Astrocyte of the spinal cord (primary cell): ENCODE measurements at regions not wholly inside any gene's neighbourhood (a gene's known extent, or its start where the extent isn't known, plus 50 kb on each side); places are given as distances from the start of the nearest gene placed in this dataset.

Experiments used
- DNase-seq: peaks from one replicate; pipeline ENCODE4 v3.0.0; 2011; ENCODE audit warnings: low read depth, low spot score
- H3K4me3 ChIP-seq: 2 replicates; pipeline ENCODE4 v1.5.1; 2011; ENCODE audit warnings: low read depth, mild to moderate bottlenecking, low read length, moderate library complexity
- in situ Hi-C: cut with HindIII; loops from 2 replicates; pipeline ENCODE4 v1.10.0; 2017; ENCODE audit warnings: low sequenced_read_pairs
- TF ChIP-seq, protein P1 (sequence below): IDR thresholded peaks from 2 replicates; pipeline ENCODE4 v1.5.1; 2012; ENCODE audit warnings: low read depth, mild to moderate bottlenecking, low read length, inconsistent platforms

DNA sequence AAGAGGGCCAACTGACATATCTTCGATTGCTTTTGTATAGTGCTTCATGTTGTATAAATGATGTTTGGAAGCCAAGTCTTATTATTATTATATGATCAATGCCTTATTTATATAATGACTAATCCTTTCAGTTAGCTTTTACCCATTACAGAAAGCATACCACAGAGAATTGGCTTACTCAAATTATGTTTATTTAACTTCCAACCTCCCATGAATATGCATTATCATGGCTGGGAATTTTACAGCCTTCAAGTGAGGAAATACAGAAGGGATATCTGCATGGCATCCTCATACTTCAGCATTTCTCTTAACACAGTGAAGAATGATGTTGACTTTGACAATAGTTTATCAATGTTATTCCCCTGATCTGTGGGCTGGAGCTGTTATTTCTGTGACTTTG is 225.9 kb upstream of the GAP43 start:
- in situ Hi-C loops: no loop called here
- TF ChIP-seq, protein P1, sequence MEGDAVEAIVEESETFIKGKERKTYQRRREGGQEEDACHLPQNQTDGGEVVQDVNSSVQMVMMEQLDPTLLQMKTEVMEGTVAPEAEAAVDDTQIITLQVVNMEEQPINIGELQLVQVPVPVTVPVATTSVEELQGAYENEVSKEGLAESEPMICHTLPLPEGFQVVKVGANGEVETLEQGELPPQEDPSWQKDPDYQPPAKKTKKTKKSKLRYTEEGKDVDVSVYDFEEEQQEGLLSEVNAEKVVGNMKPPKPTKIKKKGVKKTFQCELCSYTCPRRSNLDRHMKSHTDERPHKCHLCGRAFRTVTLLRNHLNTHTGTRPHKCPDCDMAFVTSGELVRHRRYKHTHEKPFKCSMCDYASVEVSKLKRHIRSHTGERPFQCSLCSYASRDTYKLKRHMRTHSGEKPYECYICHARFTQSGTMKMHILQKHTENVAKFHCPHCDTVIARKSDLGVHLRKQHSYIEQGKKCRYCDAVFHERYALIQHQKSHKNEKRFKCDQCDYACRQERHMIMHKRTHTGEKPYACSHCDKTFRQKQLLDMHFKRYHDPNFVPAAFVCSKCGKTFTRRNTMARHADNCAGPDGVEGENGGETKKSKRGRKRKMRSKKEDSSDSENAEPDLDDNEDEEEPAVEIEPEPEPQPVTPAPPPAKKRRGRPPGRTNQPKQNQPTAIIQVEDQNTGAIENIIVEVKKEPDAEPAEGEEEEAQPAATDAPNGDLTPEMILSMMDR: no peak
- DNase-seq: peak; percentile 76
- no peak overlapping the region for H3K4me3 ChIP-seq

GRCh38 chr3:115398506-115398905 is 224.8 kb upstream of the GAP43 start:
- TF ChIP-seq, protein P1: no peak
- in situ Hi-C loops: no loop called here

GRCh38 chr3:115399750-115400149 is 223.6 kb upstream of the GAP43 start:
- no peak overlapping the region for H3K4me3 ChIP-seq
- no peak for DNase-seq
- in situ Hi-C loops: no loop called here
- TF ChIP-seq, protein P1: no peak

More at GRCh38 chr3:115398506-115398905, 224.8 kb upstream of the GAP43 start:
- no peak overlapping the region for H3K4me3 ChIP-seq
- DNase-seq: no peak

GRCh38 chr3:115401298-115401697 is 222.0 kb upstream of the GAP43 start:
- TF ChIP-seq, protein P1: no peak

DNA sequence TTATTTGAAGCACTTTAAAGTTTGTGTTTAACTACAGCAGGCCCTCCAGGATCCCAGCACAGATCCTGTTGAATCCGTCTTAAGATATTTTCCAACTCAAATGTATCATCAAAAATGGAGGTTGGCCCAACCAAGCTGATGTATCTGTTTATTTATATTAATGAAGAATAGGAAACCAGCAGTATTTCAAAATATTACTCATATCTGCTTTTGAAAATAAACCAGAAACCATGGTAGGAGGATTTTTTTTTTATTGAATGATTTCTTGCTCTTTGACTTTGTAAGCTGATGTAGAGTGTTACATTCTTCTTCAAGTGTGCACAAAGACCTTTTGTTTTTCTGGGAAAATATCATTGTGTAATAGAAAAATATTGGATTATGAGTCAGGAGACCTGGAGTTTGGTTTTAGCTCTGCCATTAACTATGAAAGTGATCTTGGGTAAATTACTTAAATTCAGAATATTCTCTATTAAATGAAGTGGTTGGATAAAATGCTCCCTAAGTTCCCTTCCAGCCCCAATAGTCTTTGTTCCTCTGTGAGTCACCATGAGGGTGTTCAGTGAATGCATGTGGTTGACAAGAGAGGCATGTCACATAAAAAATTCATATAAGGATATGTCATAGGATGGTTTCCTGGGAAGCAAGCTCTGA is 221.3 kb upstream of the GAP43 start:
- in situ Hi-C loops: no loop called here
- TF ChIP-seq, protein P1: no peak
- DNase-seq: peak; percentile 87
- no peak overlapping the region for H3K4me3 ChIP-seq

More at GRCh38 chr3:115401298-115401697, 222.0 kb upstream of the GAP43 start:
- no peak overlapping the region for H3K4me3 ChIP-seq
- DNase-seq: peak; percentile 93
- in situ Hi-C loops: no loop called here

GRCh38 chr3:115402651-115403050 is 220.7 kb upstream of the GAP43 start:
- TF ChIP-seq, protein P1: no peak
- no peak for DNase-seq
- in situ Hi-C loops: no loop called here
- H3K4me3 ChIP-seq: no peak overlapping the region

DNA sequence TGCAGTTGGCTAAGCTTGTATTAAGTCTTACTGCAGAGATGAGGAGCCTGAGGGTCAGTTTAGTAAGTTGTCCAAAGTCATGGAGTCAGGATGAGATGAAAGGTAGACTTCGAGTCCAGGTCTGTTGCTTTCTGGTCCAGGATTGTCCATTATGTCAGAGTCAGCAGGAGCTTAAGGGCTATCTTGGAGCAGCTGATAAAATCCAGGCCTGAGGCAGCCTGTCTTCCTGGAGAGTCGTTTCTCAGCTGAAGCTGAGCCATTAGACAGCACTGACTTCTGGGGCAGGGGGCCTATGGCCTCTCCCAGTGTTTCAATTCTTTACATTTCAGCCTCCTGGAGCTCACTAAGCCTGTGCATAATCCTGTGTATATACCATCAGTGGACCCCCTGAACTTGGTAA is 219.5 kb upstream of the GAP43 start:
- TF ChIP-seq, protein P1: no peak
- in situ Hi-C loops: no loop called here
- H3K4me3 ChIP-seq: no peak overlapping the region
- DNase-seq: no peak
